Thoracic aorta (tissue), 2 donors: ENCODE measurements at regions not wholly inside any gene's neighbourhood (a gene's known extent, or its start where the extent isn't known, plus 50 kb on each side); places are given as distances from the start of the nearest gene placed in this dataset.

Experiments
- ATAC-seq: fragments of 150-250 bp; one replicate; pipeline ENCODE4 v1.8.0; 2017; ENCODE audit warnings: low read depth; ENCODE audit not compliant: insufficient number of reproducible peaks, low FRiP score
- DNase-seq: peaks from one replicate; pipeline ENCODE4 v3.0.0-alpha.2; 2020; ENCODE audit warnings: low spot score
- H3K27ac ChIP-seq, 2 donors: fragments of 200-600 bp; sonication (generic); 1 replicate in 1 of 2; 2 replicates in 1 of 2; pipeline ENCODE4 v1.5.1; 2016; ENCODE audit warnings: mild to moderate bottlenecking in 2 of 2, moderate library complexity in 2 of 2
- H3K27me3 ChIP-seq: fragments of 200-600 bp; sonication (generic); replicated peaks from 2 replicates; pipeline ENCODE4 v1.6.0; 2016; ENCODE audit warnings: mild to moderate bottlenecking; ENCODE audit not compliant: insufficient read depth
- H3K36me3 ChIP-seq: fragments of 200-600 bp; sonication (generic); one replicate; pipeline ENCODE4 v1.5.1; 2016
- H3K4me1 ChIP-seq, 2 donors: fragments of 200-600 bp; sonication (generic); 1 replicate in 1 of 2; 2 replicates in 1 of 2; pipeline versions ENCODE4 v1.5.1 to v1.6.0; 2016; ENCODE audit warnings: low read depth in 2 of 2, mild to moderate bottlenecking in 1 of 2; ENCODE audit not compliant: control insufficient read depth in 1 of 2
- H3K4me3 ChIP-seq: fragments of 200-600 bp; sonication (generic); 2 replicates; pipeline ENCODE4 v1.5.1; 2016; ENCODE audit warnings: mild to moderate bottlenecking
- H3K9me3 ChIP-seq: fragments of 200-600 bp; sonication (generic); 2 replicates; pipeline ENCODE4 v1.5.1; 2016
- TF ChIP-seq, protein P1 (sequence below): fragments of 200-600 bp; sonication (generic); IDR thresholded peaks from one replicate; pipeline ENCODE4 v1.5.1; 2019; ENCODE audit warnings: antibody characterized with exemption

DNA sequence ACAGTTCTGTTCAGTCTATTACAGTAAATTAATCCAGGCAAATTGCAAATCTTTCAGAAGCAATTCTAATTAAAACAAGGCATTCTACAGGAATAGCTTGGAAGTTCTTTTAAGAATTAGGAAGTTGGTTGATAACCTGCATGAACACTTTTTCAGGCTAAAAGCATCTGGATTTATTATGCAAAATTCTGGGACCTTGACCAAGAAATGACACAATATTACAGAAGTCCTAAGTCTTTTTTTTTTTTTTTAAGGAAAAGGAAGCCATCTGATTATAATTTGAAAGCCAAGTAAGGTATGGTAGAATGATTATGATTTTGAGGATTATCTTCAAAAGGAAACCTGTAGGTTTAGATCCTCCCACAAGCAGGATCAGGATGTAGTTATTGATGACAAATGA is 74.7 kb upstream of the KCNK2 start:
- DNase-seq (no peak), ATAC-seq (no peak)
- no peak overlapping the region for H3K4me3 ChIP-seq
- no peaks in the 10 kb centered on the region for H3K9me3 ChIP-seq
- H3K4me1 ChIP-seq, result peaks cover 0 to 2% of the 10 kb centered on the region in 2 donors
- TF ChIP-seq, protein P1, sequence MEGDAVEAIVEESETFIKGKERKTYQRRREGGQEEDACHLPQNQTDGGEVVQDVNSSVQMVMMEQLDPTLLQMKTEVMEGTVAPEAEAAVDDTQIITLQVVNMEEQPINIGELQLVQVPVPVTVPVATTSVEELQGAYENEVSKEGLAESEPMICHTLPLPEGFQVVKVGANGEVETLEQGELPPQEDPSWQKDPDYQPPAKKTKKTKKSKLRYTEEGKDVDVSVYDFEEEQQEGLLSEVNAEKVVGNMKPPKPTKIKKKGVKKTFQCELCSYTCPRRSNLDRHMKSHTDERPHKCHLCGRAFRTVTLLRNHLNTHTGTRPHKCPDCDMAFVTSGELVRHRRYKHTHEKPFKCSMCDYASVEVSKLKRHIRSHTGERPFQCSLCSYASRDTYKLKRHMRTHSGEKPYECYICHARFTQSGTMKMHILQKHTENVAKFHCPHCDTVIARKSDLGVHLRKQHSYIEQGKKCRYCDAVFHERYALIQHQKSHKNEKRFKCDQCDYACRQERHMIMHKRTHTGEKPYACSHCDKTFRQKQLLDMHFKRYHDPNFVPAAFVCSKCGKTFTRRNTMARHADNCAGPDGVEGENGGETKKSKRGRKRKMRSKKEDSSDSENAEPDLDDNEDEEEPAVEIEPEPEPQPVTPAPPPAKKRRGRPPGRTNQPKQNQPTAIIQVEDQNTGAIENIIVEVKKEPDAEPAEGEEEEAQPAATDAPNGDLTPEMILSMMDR, result no peak
- H3K27ac ChIP-seq, result no peak overlapping the region
- no peaks in the 10 kb centered on the region for H3K36me3 ChIP-seq
- no peaks in the 10 kb centered on the region for H3K27me3 ChIP-seq

DNA sequence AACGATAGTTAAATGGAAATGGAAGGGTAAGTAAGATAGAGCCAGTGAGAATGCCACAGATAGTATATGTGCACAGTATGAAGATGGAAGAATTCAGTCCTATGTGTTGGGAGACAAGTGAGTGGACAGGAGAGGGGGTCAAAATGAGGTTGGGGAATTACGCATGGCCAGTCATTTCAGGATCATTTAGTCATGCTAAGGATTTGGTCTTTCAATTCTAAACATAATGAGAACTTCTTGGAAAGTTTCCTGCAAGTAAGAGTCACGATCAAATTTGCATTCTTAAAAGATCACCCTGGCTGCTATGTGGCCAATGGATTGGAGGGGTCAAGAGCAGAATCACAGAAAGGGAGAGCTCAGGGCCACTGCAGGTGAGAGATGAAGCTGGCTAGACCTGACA is 64.0 kb upstream of the KCNK2 start:
- Histone ChIP-seq H3K27me3 (no peaks in the 10 kb centered on the region), H3K9me3 (no peaks in the 10 kb centered on the region), H3K36me3 (no peaks in the 10 kb centered on the region), H3K4me1 (no peaks in the 10 kb centered on the region), H3K4me3 (no peak overlapping the region), H3K27ac (no peak overlapping the region)
- ATAC-seq (no peak), DNase-seq (no peak)
- TF ChIP-seq, protein P1, result no peak

DNA sequence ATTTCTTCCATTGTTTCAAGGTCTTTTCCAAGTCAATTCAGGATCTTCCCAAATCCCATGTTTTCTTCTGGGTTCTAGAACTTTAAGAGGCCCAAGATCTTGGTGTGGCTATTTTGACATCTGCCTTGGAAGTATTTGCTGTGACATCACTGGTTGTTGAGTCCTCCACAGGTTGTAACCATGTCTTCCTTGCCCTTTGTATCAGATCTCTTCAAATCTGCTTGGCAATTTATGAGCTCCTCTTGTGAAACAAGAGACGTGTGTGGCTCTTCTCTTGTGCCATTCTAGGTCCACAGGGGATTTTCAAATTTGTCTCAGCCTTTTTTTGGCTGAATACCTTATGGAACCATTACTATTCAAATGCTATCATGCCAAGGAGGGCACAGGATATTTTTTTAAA is 60.3 kb upstream of the KCNK2 start:
- H3K9me3 ChIP-seq, result no peaks in the 10 kb centered on the region
- ATAC-seq (no peak), DNase-seq (no peak)
- no peaks in the 10 kb centered on the region for H3K36me3 ChIP-seq
- TF ChIP-seq, protein P1, result no peak
- H3K27ac ChIP-seq, result no peak overlapping the region
- no peak overlapping the region for H3K4me3 ChIP-seq
- no peaks in the 10 kb centered on the region for H3K4me1 ChIP-seq
- no peaks in the 10 kb centered on the region for H3K27me3 ChIP-seq

DNA sequence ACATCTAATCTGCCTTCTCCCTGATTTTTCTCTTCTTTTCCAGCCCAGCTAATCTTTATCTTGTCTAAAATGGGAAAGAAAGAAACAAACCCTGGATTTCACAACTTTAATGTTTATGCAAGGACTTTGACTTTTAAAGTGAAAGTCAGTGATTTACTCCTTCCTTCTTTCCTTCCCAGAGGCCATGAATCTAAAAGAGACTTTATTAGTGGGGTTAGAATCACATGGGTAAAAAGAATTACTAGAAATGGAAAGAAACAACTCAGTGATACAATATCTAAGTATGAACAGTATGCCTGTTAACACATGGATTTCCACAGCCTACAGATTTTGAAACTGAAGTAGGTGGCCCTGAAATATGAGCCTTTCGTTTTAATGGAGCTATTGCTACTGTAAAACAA is 59.8 kb upstream of the KCNK2 start:
- H3K36me3 ChIP-seq, result no peaks in the 10 kb centered on the region
- DNase-seq, result no peak
- TF ChIP-seq, protein P1, result no peak

DNA sequence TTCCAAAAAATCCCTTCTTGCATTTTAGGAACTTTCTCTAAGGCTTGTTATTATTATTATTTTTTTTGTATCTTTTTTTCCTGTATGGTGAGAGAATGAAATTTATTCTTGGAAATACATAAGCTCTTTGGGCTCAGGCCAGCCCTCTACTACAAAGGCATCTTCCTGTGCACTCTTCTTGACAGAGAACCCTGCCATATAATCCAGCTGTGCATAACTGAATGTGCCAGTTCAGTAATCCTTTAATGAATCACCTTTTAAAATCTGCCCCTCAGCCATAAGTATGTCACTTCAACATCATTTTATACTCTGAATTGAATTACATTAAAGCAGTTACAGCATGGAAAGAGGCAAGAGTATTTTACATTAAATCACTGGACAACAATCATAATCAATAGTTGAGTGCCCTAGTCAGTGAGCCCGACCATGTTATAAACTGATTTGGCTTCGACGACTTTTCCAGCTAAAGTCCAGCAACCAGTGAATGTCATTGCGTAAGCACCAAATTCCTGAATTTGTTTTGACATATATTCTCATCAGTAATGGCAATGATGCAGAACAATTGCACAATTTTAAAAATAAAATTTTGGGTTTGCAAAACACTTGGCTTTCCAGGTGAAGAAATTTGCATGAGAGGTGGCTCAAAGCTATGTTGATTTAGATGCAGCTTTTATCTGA is 59.2 kb upstream of the KCNK2 start:
- H3K9me3 ChIP-seq, result no peaks in the 10 kb centered on the region
- no peaks in the 10 kb centered on the region for H3K36me3 ChIP-seq
- ATAC-seq (no peak), DNase-seq (no peak)
- H3K4me1 ChIP-seq, result no peaks in the 10 kb centered on the region
- TF ChIP-seq, protein P1, result no peak
- no peak overlapping the region for H3K27ac ChIP-seq
- no peaks in the 10 kb centered on the region for H3K27me3 ChIP-seq
- no peak overlapping the region for H3K4me3 ChIP-seq

More for the DNA sequence above, 59.8 kb upstream of the KCNK2 start:
- Histone ChIP-seq H3K27me3 (no peaks in the 10 kb centered on the region), H3K4me3 (no peak overlapping the region), H3K9me3 (no peaks in the 10 kb centered on the region), H3K27ac (no peak overlapping the region), H3K4me1 (no peaks in the 10 kb centered on the region)
- ATAC-seq, result no peak
